HFFc6 (cell line): ENCODE measurements at regions not wholly inside any gene's neighbourhood (a gene's known extent, or its start where the extent isn't known, plus 50 kb on each side); places are given as distances from the start of the nearest gene placed in this dataset.

Experiments
- DNase-seq: peaks from one replicate; pipeline ENCODE4 v3.0.0-alpha.2; 2018
- H3K27ac Mint-ChIP-seq: 2 replicates; pipeline ENCODE4 v1.8.0; 2020; ENCODE audit warnings: mild to moderate bottlenecking, mixed read lengths
- H3K27me3 Mint-ChIP-seq: 2 replicates; pipeline ENCODE4 v1.8.0; 2021; ENCODE audit warnings: mild to moderate bottlenecking, moderate library complexity, mixed read lengths; ENCODE audit not compliant: insufficient read depth
- H3K36me3 Mint-ChIP-seq: 2 replicates; pipeline ENCODE4 v1.8.0; 2021; ENCODE audit warnings: low read depth, mixed read lengths
- H3K4me1 Mint-ChIP-seq: 2 replicates; pipeline ENCODE4 v1.8.0; 2020; ENCODE audit warnings: low read depth, mixed read lengths
- H3K4me3 Mint-ChIP-seq: 2 replicates; pipeline ENCODE4 v1.8.0; 2020; ENCODE audit warnings: mild to moderate bottlenecking, moderate library complexity, mixed read lengths
- H3K9me3 Mint-ChIP-seq: 2 replicates; pipeline ENCODE4 v1.8.0; 2020; ENCODE audit warnings: mild to moderate bottlenecking, mixed read lengths
- TF ChIP-seq, protein P1 (sequence below): fragments of 200-600 bp; sonication (generic); IDR thresholded peaks from 2 replicates; pipeline ENCODE4 v1.5.0; 2021; ENCODE audit warnings: antibody characterized with exemption, mild to moderate bottlenecking

DNA sequence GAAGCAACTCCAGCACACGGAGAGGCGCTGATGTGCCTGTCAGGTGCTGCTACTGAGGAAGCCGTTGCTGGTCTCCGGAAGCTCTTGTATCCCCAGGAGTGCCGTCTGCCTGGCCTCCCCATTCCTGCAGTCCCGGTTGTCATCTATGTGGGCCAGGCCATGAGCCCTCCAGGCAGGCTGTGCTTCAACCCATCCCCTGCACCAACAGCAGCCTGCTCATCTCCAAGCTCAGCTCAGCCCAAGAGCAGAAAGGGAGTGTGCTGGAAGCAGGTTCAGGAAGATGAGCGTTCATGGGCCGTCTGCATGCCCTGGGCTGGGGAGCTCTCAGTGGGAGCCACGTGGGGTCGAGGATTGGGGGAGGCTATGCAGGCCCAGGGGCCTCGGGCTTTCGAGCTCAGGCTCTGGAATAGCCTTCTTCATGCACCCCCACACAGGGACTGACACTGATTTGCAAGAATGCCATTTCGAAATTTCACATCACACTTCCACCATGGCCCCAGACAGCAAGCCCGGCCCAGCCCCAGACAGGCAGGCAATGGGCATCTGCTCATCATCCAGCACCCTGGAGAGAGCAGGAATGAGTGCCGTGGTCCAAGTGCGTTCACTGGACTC is 164.5 kb downstream of the KIF26A start:
- H3K27ac Mint-ChIP-seq: no peak overlapping the region
- H3K9me3 Mint-ChIP-seq: peaks cover 57% of the 10 kb centered on the region
- TF ChIP-seq, protein P1, sequence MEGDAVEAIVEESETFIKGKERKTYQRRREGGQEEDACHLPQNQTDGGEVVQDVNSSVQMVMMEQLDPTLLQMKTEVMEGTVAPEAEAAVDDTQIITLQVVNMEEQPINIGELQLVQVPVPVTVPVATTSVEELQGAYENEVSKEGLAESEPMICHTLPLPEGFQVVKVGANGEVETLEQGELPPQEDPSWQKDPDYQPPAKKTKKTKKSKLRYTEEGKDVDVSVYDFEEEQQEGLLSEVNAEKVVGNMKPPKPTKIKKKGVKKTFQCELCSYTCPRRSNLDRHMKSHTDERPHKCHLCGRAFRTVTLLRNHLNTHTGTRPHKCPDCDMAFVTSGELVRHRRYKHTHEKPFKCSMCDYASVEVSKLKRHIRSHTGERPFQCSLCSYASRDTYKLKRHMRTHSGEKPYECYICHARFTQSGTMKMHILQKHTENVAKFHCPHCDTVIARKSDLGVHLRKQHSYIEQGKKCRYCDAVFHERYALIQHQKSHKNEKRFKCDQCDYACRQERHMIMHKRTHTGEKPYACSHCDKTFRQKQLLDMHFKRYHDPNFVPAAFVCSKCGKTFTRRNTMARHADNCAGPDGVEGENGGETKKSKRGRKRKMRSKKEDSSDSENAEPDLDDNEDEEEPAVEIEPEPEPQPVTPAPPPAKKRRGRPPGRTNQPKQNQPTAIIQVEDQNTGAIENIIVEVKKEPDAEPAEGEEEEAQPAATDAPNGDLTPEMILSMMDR: no peak
- H3K4me3 Mint-ChIP-seq: no peak overlapping the region
- DNase-seq: no peak
- H3K36me3 Mint-ChIP-seq: peaks cover 20% of the 10 kb centered on the region
- no peaks in the 10 kb centered on the region for H3K4me1 Mint-ChIP-seq
- peaks cover 8% of the 10 kb centered on the region; the same call in 1 of the 2 replicates for H3K27me3 Mint-ChIP-seq

GRCh38 chr14:104303705-104304425 is 165.5 kb downstream of the KIF26A start:
- H3K27ac Mint-ChIP-seq: no peak overlapping the region
- TF ChIP-seq, protein P1: no peak
- peaks cover 20% of the 10 kb centered on the region for H3K36me3 Mint-ChIP-seq
- H3K4me3 Mint-ChIP-seq: no peak overlapping the region
- H3K4me1 Mint-ChIP-seq: no peaks in the 10 kb centered on the region
- H3K9me3 Mint-ChIP-seq: peaks cover 57% of the 10 kb centered on the region
- DNase-seq: no peak
- H3K27me3 Mint-ChIP-seq: peaks cover 8% of the 10 kb centered on the region; the same call in 1 of the 2 replicates

DNA sequence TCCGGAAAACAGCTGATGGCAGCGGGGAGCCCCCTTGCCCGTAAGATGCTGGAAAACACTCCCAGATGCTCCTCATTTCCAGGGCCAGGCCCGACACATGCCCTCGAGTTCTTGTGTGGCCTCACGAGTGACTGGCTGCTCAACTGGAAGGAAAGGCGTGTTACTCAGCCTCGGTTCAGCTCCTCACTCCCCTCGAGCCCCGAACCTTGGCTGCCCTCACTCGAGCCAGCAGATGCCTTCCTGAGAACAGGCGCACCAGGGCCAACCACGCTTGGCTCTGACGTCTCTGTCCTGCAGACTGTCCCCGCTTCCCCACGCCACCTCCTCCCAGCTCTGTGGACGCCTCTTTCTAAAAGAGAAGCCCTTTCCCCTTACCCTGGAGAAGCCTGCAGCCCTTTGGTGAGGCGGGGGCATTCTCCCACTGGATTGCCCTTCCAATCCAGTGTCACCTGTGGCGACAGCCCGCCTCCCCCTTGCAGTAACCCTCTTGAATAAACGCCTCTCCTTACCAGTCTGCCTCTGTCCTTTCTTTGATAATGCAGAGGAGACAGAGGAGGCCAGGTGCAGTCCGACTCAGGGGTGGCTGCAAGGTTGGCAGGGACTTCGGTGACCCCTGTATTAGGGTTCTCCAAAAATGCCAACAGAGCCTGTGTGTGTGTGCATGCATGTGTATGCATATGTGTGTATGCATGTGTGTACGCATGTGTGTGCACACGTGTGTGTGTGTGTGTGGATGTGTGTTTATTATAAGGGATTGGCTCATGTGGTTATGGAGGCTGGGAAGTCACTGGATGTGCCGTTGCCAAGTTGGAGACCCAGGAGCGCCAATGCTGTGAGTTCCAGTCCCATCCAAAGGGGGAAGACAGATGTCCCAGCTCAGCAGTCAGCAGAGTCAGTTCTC is 166.3 kb downstream of the KIF26A start:
- Mint-ChIP-seq H3K36me3 (peaks cover 20% of the 10 kb centered on the region), H3K9me3 (peaks cover 58% of the 10 kb centered on the region), H3K27me3 (peaks cover 8% of the 10 kb centered on the region; the same call in 1 of the 2 replicates), H3K4me3 (no peak overlapping the region), H3K4me1 (no peaks in the 10 kb centered on the region), H3K27ac (no peak overlapping the region)
- no peak for DNase-seq
- TF ChIP-seq, protein P1: no peak

DNA sequence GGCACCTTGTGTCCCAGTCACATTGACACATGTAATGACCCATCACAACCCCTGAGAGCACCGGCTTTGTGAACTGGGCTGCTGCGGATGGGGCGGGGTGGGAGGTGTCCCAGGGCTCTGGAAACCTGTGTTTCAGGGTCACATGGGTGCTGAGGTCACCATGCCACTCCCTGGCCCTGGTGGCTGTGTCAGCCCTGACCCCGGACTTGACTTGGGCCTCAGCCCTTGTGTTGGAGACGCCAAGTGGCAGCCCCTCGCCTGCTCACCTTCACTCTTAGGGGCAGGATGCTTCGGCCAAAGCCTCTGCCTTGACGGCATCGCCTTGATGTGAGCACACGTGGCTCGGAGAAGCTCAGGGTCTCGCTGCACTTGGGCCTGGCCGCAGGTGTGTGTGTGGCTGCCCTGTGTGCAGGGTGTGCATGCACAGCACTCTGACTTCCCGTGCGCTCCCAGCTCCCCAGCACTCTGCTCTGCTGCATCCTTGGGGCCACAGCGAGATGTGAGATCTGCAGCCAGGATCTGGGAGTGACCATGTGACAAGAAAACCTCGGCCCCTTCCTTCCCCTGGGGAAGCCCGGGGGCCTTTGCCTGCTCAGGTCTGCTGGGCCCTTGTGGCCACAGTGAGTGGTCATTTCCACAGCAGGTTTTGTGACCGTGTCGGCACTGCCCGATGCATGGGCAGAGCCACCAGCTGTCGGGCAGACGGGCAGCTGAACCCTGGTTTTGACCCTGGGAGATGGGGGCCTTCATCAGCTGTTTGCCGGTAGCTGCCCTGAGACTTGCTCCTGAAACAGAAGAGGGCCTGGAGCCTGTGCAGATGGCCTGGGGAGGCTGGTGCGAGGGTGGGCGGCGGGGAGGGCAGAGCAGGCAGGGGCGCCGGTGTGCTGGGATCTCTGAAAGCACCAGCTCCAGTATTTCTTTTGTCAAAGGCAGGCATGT is 167.4 kb downstream of the KIF26A start:
- Mint-ChIP-seq H3K9me3 (peaks cover 59% of the 10 kb centered on the region), H3K36me3 (peaks cover 20% of the 10 kb centered on the region), H3K27me3 (peaks cover 8% of the 10 kb centered on the region; the same call in 1 of the 2 replicates), H3K4me3 (no peak overlapping the region), H3K4me1 (no peaks in the 10 kb centered on the region), H3K27ac (no peak overlapping the region)
- TF ChIP-seq, protein P1: no peak
- no peak for DNase-seq
